ENCODE measurements at regions not wholly inside any gene's neighbourhood (a gene's known extent, or its start where the extent isn't known, plus 50 kb on each side); places are given as distances from the start of the nearest gene placed in this dataset.

GRCh38 chr15:69706353-69707097 is 253.9 kb downstream of the RPLP1 start:
- TF ChIP-seq CTCF (IDR thresholded peaks at IDR 0.05), result no peak
- TF ChIP-seq POLR2AphosphoS5 (IDR thresholded peaks at IDR 0.05; ENCODE audit: low read depth, low read length), result no peak
